ENCODE measurements at regions not wholly inside any gene's neighbourhood (a gene's known extent, or its start where the extent isn't known, plus 50 kb on each side); places are given as distances from the start of the nearest gene placed in this dataset.

DNA sequence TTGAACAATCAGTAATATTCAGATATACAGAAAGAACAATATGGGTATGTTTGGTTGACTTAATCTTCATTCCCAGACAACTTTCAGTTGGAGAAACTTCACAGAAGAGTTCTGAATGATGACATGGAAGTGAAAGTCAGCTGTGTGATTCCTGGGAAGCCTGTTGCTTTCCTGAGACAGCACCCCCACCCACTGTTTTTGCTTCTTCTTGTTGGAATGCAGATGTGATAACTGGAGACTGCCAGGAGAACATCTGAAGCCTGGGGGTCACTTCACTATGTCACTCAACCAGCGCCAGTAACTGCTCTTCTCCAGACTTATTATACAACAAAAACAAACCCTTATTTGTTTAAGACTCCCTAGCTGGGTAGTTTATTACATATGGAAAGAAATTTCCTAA is 599.4 kb downstream of the ZIC1 start:
- TF ChIP-seq POLR2A (IDR thresholded peaks at IDR 0.05; ENCODE audit: low read depth, low read length): no peak
- no peak for TF ChIP-seq MXI1 (IDR thresholded peaks at IDR 0.05; ENCODE audit: borderline replicate concordance, low read depth, low read length)
- TF ChIP-seq MAZ (IDR thresholded peaks at IDR 0.05; ENCODE audit: borderline replicate concordance, low read depth, low read length): no peak
- no peak for TF ChIP-seq RAD21 (IDR thresholded peaks at IDR 0.05; ENCODE audit: low read length)
- TF ChIP-seq CEBPB (IDR thresholded peaks at IDR 0.05; ENCODE audit: low read depth, low read length): no peak
- TF ChIP-seq, protein P1, sequence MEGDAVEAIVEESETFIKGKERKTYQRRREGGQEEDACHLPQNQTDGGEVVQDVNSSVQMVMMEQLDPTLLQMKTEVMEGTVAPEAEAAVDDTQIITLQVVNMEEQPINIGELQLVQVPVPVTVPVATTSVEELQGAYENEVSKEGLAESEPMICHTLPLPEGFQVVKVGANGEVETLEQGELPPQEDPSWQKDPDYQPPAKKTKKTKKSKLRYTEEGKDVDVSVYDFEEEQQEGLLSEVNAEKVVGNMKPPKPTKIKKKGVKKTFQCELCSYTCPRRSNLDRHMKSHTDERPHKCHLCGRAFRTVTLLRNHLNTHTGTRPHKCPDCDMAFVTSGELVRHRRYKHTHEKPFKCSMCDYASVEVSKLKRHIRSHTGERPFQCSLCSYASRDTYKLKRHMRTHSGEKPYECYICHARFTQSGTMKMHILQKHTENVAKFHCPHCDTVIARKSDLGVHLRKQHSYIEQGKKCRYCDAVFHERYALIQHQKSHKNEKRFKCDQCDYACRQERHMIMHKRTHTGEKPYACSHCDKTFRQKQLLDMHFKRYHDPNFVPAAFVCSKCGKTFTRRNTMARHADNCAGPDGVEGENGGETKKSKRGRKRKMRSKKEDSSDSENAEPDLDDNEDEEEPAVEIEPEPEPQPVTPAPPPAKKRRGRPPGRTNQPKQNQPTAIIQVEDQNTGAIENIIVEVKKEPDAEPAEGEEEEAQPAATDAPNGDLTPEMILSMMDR (conservative IDR thresholded peaks at IDR 0.05; ENCODE audit: low read depth, low read length): no peak
- TF ChIP-seq, protein P2, sequence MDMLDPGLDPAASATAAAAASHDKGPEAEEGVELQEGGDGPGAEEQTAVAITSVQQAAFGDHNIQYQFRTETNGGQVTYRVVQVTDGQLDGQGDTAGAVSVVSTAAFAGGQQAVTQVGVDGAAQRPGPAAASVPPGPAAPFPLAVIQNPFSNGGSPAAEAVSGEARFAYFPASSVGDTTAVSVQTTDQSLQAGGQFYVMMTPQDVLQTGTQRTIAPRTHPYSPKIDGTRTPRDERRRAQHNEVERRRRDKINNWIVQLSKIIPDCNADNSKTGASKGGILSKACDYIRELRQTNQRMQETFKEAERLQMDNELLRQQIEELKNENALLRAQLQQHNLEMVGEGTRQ (IDR thresholded peaks at IDR 0.05; ENCODE audit: low read depth, low read length): no peak
- TF ChIP-seq SMC3 (IDR thresholded peaks at IDR 0.05; ENCODE audit: low read depth, low read length): no peak
- TF ChIP-seq, protein P3, sequence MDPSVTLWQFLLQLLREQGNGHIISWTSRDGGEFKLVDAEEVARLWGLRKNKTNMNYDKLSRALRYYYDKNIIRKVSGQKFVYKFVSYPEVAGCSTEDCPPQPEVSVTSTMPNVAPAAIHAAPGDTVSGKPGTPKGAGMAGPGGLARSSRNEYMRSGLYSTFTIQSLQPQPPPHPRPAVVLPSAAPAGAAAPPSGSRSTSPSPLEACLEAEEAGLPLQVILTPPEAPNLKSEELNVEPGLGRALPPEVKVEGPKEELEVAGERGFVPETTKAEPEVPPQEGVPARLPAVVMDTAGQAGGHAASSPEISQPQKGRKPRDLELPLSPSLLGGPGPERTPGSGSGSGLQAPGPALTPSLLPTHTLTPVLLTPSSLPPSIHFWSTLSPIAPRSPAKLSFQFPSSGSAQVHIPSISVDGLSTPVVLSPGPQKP (IDR thresholded peaks at IDR 0.05; ENCODE audit: borderline replicate concordance, low read depth, low read length): no peak
- TF ChIP-seq RCOR1 (IDR thresholded peaks at IDR 0.05; ENCODE audit: insufficient replicate concordance, low read length): no peak

Measured in IMR-90 (cell line).